WTC11 (cell line): ENCODE measurements at regions not wholly inside any gene's neighbourhood (a gene's known extent, or its start where the extent isn't known, plus 50 kb on each side); places are given as distances from the start of the nearest gene placed in this dataset.

Source experiments
- ATAC-seq: fragments of 200-7000 bp; cut with Tn5 transposase; 2 replicates; pipeline ENCODE4 v1.10.0; 2021; ENCODE audit warnings: mild to moderate bottlenecking, moderate library complexity
- CTCF ChIA-PET: fragments of 300-600 bp; sonication (Branson Sonifier 250); formaldehyde crosslinking; loops from one replicate; lab custom pipeline; 2021; ENCODE audit warnings: antibody characterized with exemption; lab: Charles Lee
- POLR2A ChIA-PET: fragments of 350-600 bp; sonication (Branson Sonifier 250); formaldehyde crosslinking; loops from one replicate; lab custom pipeline; 2021; ENCODE audit warnings: antibody characterized with exemption; lab: Charles Lee
- DNase-seq: peaks from one replicate; pipeline ENCODE4 v3.0.0; 2021; ENCODE audit warnings: low spot score
- H3K27ac Mint-ChIP-seq: 2 replicates; pipeline ENCODE4 v1.8.0; 2021; ENCODE audit warnings: mixed read lengths
- H3K27me3 Mint-ChIP-seq: 2 replicates; pipeline ENCODE4 v1.8.0; 2021; ENCODE audit warnings: low read depth, mild to moderate bottlenecking, moderate library complexity, mixed read lengths
- H3K36me3 Mint-ChIP-seq: 2 replicates; pipeline ENCODE4 v1.8.0; 2021; ENCODE audit warnings: mixed read lengths
- H3K4me1 Mint-ChIP-seq: 2 replicates; pipeline ENCODE4 v1.8.0; 2022; ENCODE audit warnings: mixed read lengths
- H3K4me3 Mint-ChIP-seq: 2 replicates; pipeline ENCODE4 v1.8.0; 2021; ENCODE audit warnings: mild to moderate bottlenecking, moderate library complexity, mixed read lengths
- H3K9me3 Mint-ChIP-seq: 2 replicates; pipeline ENCODE4 v1.8.0; 2021; ENCODE audit warnings: mixed read lengths
- AFF4 ChIP-seq: sonication (generic); formaldehyde crosslinking; IDR thresholded peaks from 2 replicates; pipeline ENCODE4 v1.8.1; 2023; ENCODE audit warnings: mild to moderate bottlenecking, missing genetic modification reagents, borderline replicate concordance
- E2F5 ChIP-seq: sonication (generic); formaldehyde crosslinking; IDR thresholded peaks from 2 replicates; pipeline ENCODE4 v1.8.1; 2022; ENCODE audit warnings: mild to moderate bottlenecking, moderate library complexity, missing genetic modification reagents
- ELF4 ChIP-seq: sonication (generic); formaldehyde crosslinking; IDR thresholded peaks from 2 replicates; pipeline ENCODE4 v1.8.1; 2022; ENCODE audit warnings: low read depth, mild to moderate bottlenecking, moderate library complexity, missing genetic modification reagents
- ESRRA ChIP-seq: sonication (generic); formaldehyde crosslinking; IDR thresholded peaks from 2 replicates; pipeline ENCODE4 v1.8.1; 2022; ENCODE audit warnings: mild to moderate bottlenecking, missing genetic modification reagents, borderline replicate concordance
- GTF2I ChIP-seq: fragments of 250-450 bp; sonication (Bioruptor Pico); conservative IDR thresholded peaks from 2 replicates; pipeline ENCODE4 v1.4.0; 2021; ENCODE audit warnings: mild to moderate bottlenecking
- JAZF1 ChIP-seq: fragments of 250-450 bp; sonication (Bioruptor Pico); IDR thresholded peaks from 2 replicates; pipeline ENCODE4 v1.9.0; 2021; ENCODE audit warnings: moderate library complexity, mild to moderate bottlenecking, inconsistent platforms
- MXD4 ChIP-seq: fragments of 250-450 bp; sonication (Bioruptor Pico); IDR thresholded peaks from 2 replicates; pipeline ENCODE4 v1.8.0; 2021; ENCODE audit warnings: mild to moderate bottlenecking, moderate library complexity, borderline replicate concordance
- NFE2L1 ChIP-seq: sonication (generic); formaldehyde crosslinking; IDR thresholded peaks from 2 replicates; pipeline ENCODE4 v1.8.1; 2023; ENCODE audit warnings: missing genetic modification reagents
- NR2C2 ChIP-seq: sonication (generic); formaldehyde crosslinking; IDR thresholded peaks from 2 replicates; pipeline ENCODE4 v1.8.0; 2022; ENCODE audit warnings: mild to moderate bottlenecking, missing genetic modification reagents
- RORB ChIP-seq: fragments of 250-450 bp; sonication (Bioruptor Pico); IDR thresholded peaks from 2 replicates; pipeline ENCODE4 v1.9.0; 2021; ENCODE audit warnings: mild to moderate bottlenecking
- SP1 ChIP-seq: sonication (generic); formaldehyde crosslinking; conservative IDR thresholded peaks from 2 replicates; pipeline ENCODE4 v1.8.1; 2022; ENCODE audit warnings: missing genetic modification reagents
- USF1 ChIP-seq: sonication (generic); formaldehyde crosslinking; IDR thresholded peaks from 2 replicates; pipeline ENCODE4 v1.8.0; 2022; ENCODE audit warnings: mild to moderate bottlenecking, missing genetic modification reagents
- ZNF219 ChIP-seq: sonication (generic); formaldehyde crosslinking; IDR thresholded peaks from 2 replicates; pipeline ENCODE4 v1.8.0; 2023; ENCODE audit warnings: missing genetic modification reagents, mild to moderate bottlenecking, borderline replicate concordance
- ZNF232 ChIP-seq: sonication (generic); formaldehyde crosslinking; IDR thresholded peaks from 2 replicates; pipeline ENCODE4 v1.8.0; 2022; ENCODE audit warnings: mild to moderate bottlenecking, missing genetic modification reagents
- ZNF416 ChIP-seq: fragments of 250-450 bp; sonication (Bioruptor Pico); IDR thresholded peaks from 2 replicates; pipeline ENCODE4 v1.9.0; 2021; ENCODE audit warnings: mild to moderate bottlenecking, inconsistent platforms
- ZNF532 ChIP-seq: fragments of 250-450 bp; sonication (Bioruptor Pico); IDR thresholded peaks from 2 replicates; pipeline ENCODE4 v1.9.0; 2021; ENCODE audit warnings: mild to moderate bottlenecking, borderline replicate concordance
- ZSCAN18 ChIP-seq: fragments of 250-450 bp; sonication (Bioruptor Pico); IDR thresholded peaks from 2 replicates; pipeline ENCODE4 v2.1.2; 2022; ENCODE audit warnings: mild to moderate bottlenecking, moderate library complexity

GRCh38 chr3:116785226-116785625 is 75.6 kb downstream of the TUSC7 start (continued):
- TF ChIP-seq AFF4, result no peak
- TF ChIP-seq MXD4 (CRISPR knock-in tag), result no peak
- no peak for TF ChIP-seq ZNF532 (CRISPR knock-in tag)
- TF ChIP-seq ZNF416 (CRISPR knock-in tag), result no peak

GRCh38 chr3:116802651-116803050 is 93.1 kb downstream of the TUSC7 start:
- no peaks in the 10 kb centered on the region for H3K27me3 Mint-ChIP-seq
- DNase-seq (no peak), ATAC-seq (no peak)
- ChIA-PET POLR2A (no interaction called here), CTCF (no interaction called here)
- peaks cover 23% of the 10 kb centered on the region for H3K9me3 Mint-ChIP-seq
- H3K36me3 Mint-ChIP-seq, result peaks cover 6% of the 10 kb centered on the region; the same call in 1 of the 2 replicates
- H3K27ac Mint-ChIP-seq, result no peak overlapping the region
- H3K4me1 Mint-ChIP-seq, result peaks cover 11% of the 10 kb centered on the region
- TF ChIP-seq ZNF232 (CRISPR knock-in tag) (no peak), NFE2L1 (CRISPR knock-in tag) (no peak), RORB (CRISPR knock-in tag) (no peak), E2F5 (CRISPR knock-in tag) (no peak), NR2C2 (CRISPR knock-in tag) (no peak), ZSCAN18 (CRISPR knock-in tag) (no peak), ESRRA (CRISPR knock-in tag) (no peak), SP1 (no peak), ELF4 (CRISPR knock-in tag) (no peak), ZNF219 (CRISPR knock-in tag) (no peak)
- H3K4me3 Mint-ChIP-seq, result no peak overlapping the region

GRCh38 chr3:116806351-116806750 is 96.8 kb downstream of the TUSC7 start:
- Mint-ChIP-seq H3K27me3 (no peaks in the 10 kb centered on the region), H3K9me3 (peaks cover 43% of the 10 kb centered on the region), H3K36me3 (peaks cover 25% of the 10 kb centered on the region), H3K4me1 (peaks cover 21% of the 10 kb centered on the region), H3K4me3 (no peak overlapping the region), H3K27ac (no peak overlapping the region)
- ChIA-PET CTCF (interaction anchor here (0.6 kb wide), 1 partner anchor 389 kb away, joined by 3 read pairs; no protein-coding TSS in a partner anchor), POLR2A (no interaction called here)
- TF ChIP-seq USF1 (CRISPR knock-in tag) (no peak), GTF2I (no peak), JAZF1 (no peak)
- no peak for DNase-seq
- ATAC-seq, result no peak
